GM12878 (cell line): ENCODE measurements at regions not wholly inside any gene's neighbourhood (a gene's known extent, or its start where the extent isn't known, plus 50 kb on each side); places are given as distances from the start of the nearest gene placed in this dataset.

ENCODE experiments used
- ATAC-seq: fragments of 200-7000 bp; cut with Tn5 transposase; 3 replicates; pipeline ENCODE4 v1.9.1; 2020; ENCODE audit warnings: mild to moderate bottlenecking, moderate library complexity
- BruUV-seq: library from RNA; stranded (reverse); fragments of 400-500 nt; replicated peaks from 2 replicates; lab custom pipeline; 2021; lab: Mats Ljungman, UMichigan
- CTCF ChIA-PET: fragments of 300-600 bp; sonication (Branson Sonifier 250); formaldehyde crosslinking; extraction: SDS; loops from one replicate; lab custom pipeline; 2021; ENCODE audit warnings: inconsistent platforms; lab: Yijun Ruan, JAX
- POLR2A ChIA-PET: fragments of 350-600 bp; formaldehyde crosslinking; extraction: SDS; loops from one replicate; lab custom pipeline; 2021; ENCODE audit warnings: inconsistent platforms; lab: Charles Lee
- RAD21 ChIA-PET: fragments of 300-600 bp; sonication (Branson Sonifier 250); formaldehyde crosslinking; loops from one replicate; lab custom pipeline; 2023; ENCODE audit warnings: antibody characterized with exemption; ENCODE audit not compliant: unreplicated experiment; lab: Charles Lee
- SMC1A ChIA-PET: fragments of 300-600 bp; sonication (Branson Sonifier 250); formaldehyde crosslinking; loops from one replicate; lab custom pipeline; 2023; ENCODE audit not compliant: unreplicated experiment, uncharacterized antibody; lab: Charles Lee
- DNase-seq: peaks from one replicate; pipeline ENCODE4 v3.0.0-alpha.2; 2011; ENCODE audit warnings: low read depth, low spot score
- FAIRE-seq: peaks from 3 replicates; lab custom pipeline; 2011; peaks lifted over from hg19 to GRCh38; lab: Jason Lieb, UNC
- H2AFZ ChIP-seq: 2 replicates; pipeline ENCODE4 v1.6.0; 2011; ENCODE audit warnings: low read depth, low read length, control low read depth; ENCODE audit not compliant: control insufficient read depth
- H3K27ac ChIP-seq: 2 replicates; pipeline ENCODE4 v1.5.1; 2011; ENCODE audit warnings: control low read depth; ENCODE audit not compliant: control insufficient read depth, insufficient read depth
- H3K27me3 ChIP-seq, 2 experiments: replicated peaks in 1 of 2; 2 replicates each; pipeline versions ENCODE4 v1.6.0 to v1.6.1; 2011; ENCODE audit warnings: low read length in 1 of 2; ENCODE audit not compliant: control insufficient read depth in 2 of 2, insufficient read depth in 2 of 2
- H3K36me3 ChIP-seq, 2 experiments: 2 replicates each; pipeline ENCODE4 v1.5.1; 2011; ENCODE audit warnings: low read length in 1 of 2; ENCODE audit not compliant: control insufficient read depth in 2 of 2, insufficient read depth in 2 of 2
- H3K4me1 ChIP-seq: 2 replicates; pipeline ENCODE4 v1.6.1; 2011; ENCODE audit warnings: mild to moderate bottlenecking, low read length, moderate library complexity, mixed read lengths; ENCODE audit not compliant: control insufficient read depth, insufficient read depth
- H3K4me2 ChIP-seq: 2 replicates; pipeline ENCODE4 v1.6.0; 2011; ENCODE audit warnings: control low read depth; ENCODE audit not compliant: control insufficient read depth, insufficient read depth
- H3K4me3 ChIP-seq: fragments of 200-600 bp; sonication (generic); 2 replicates; pipeline ENCODE4 v1.5.1; 2016
- H3K79me2 ChIP-seq: 2 replicates; pipeline ENCODE4 v1.6.0; 2011; ENCODE audit warnings: low read length; ENCODE audit not compliant: control insufficient read depth, insufficient read depth
- H3K9ac ChIP-seq: 2 replicates; pipeline ENCODE4 v1.8.0; 2011; ENCODE audit warnings: low read length, control low read depth, mixed read lengths; ENCODE audit not compliant: control insufficient read depth, insufficient read depth
- H3K9me3 ChIP-seq: replicated peaks from 3 replicates; pipeline ENCODE4 v1.5.1; 2011; ENCODE audit warnings: mild to moderate bottlenecking, low read length; ENCODE audit not compliant: control insufficient read depth, insufficient read depth
- H4K20me1 ChIP-seq: 2 replicates; pipeline ENCODE4 v1.6.0; 2011; ENCODE audit not compliant: control insufficient read depth, insufficient read depth
- CHD2 ChIP-seq: IDR thresholded peaks from 2 replicates; pipeline ENCODE4 v1.6.1; 2011; ENCODE audit warnings: low read depth, low read length, improper control_type of control experiment, borderline replicate concordance
- EZH2 ChIP-seq: IDR thresholded peaks from 2 replicates; pipeline ENCODE4 v1.6.1; 2012; ENCODE audit warnings: low read depth, mild to moderate bottlenecking, control low read depth, inconsistent platforms, low read length, borderline replicate concordance; ENCODE audit not compliant: control insufficient read depth
- FOXK2 ChIP-seq: fragments of 450-650 bp; IDR thresholded peaks from 2 replicates; pipeline ENCODE4 v1.6.1; 2017; ENCODE audit warnings: mild to moderate bottlenecking, moderate library complexity
- HDGF ChIP-seq: fragments of 450-650 bp; IDR thresholded peaks from 2 replicates; pipeline ENCODE4 v1.6.1; 2016; ENCODE audit warnings: antibody characterized with exemption
- IKZF2 ChIP-seq, 2 experiments: fragments of 450-650 bp; IDR thresholded peaks; 2 replicates each; pipeline ENCODE4 v1.6.1; 2017; ENCODE audit warnings: mild to moderate bottlenecking in 2 of 2, moderate library complexity in 2 of 2
- NR2F1 ChIP-seq: fragments of 450-650 bp; conservative IDR thresholded peaks from 2 replicates; pipeline ENCODE4 v1.6.1; 2017; ENCODE audit warnings: mild to moderate bottlenecking
- POU2F2 ChIP-seq: IDR thresholded peaks from 3 replicates; pipeline ENCODE4 v1.6.1; 2011; ENCODE audit warnings: low read depth, mild to moderate bottlenecking, low read length, borderline replicate concordance
- SMAD5 ChIP-seq: IDR thresholded peaks from 2 replicates; pipeline ENCODE4 v1.6.1; 2016; ENCODE audit warnings: antibody characterized with exemption, low read depth
- SMARCA5 ChIP-seq: fragments of 450-650 bp; IDR thresholded peaks from 2 replicates; pipeline ENCODE4 v1.6.1; 2017; ENCODE audit warnings: mild to moderate bottlenecking
- SREBF2 ChIP-seq: IDR thresholded peaks from 2 replicates; pipeline ENCODE4 v1.6.1; 2012; ENCODE audit warnings: mild to moderate bottlenecking, low read length
- TCF3 ChIP-seq: IDR thresholded peaks from 2 replicates; pipeline ENCODE4 v1.6.1; 2012; ENCODE audit warnings: low read depth, mild to moderate bottlenecking, low read length, borderline replicate concordance; ENCODE audit not compliant: insufficient read depth
- ZNF274 ChIP-seq: IDR thresholded peaks from one replicate; pipeline ENCODE4 v1.8.0; 2011; ENCODE audit not compliant: insufficient read length, insufficient read depth
- WGBS: methylation state at CpG from one replicate; pipeline ENCODE4 v1.1.6; 2016; ENCODE audit warnings: low lambda C conversion rate; ENCODE audit not compliant: insufficient replicate concordance, insufficient coverage; ENCODE audit errors: missing lambda C conversion rate; 5-methylcytosine and 5-hydroxymethylcytosine counted together
- in situ Hi-C: fragments of 300-500 bp; cut with MboI; formaldehyde crosslinking; loops from 9 replicates; pipeline ENCODE4 v1.14.3; 2018; ENCODE audit warnings: mixed read lengths
- intact Hi-C: fragments of 100-400 bp; cut with micrococcal nuclease; formaldehyde crosslinking; loops from one replicate; pipeline ENCODE4 v1.14.2; 2022; ENCODE audit not compliant: unreplicated experiment
- TF ChIP-seq, protein P1 (sequence below): IDR thresholded peaks from 2 replicates; pipeline ENCODE4 v1.6.1; 2012; ENCODE audit warnings: improper control_type of control experiment, low read depth, low read length; ENCODE audit not compliant: insufficient replicate concordance
- TF ChIP-seq, protein P2 (sequence below): fragments of 450-650 bp; conservative IDR thresholded peaks from 2 replicates; pipeline ENCODE4 v1.6.1; 2017; ENCODE audit warnings: mild to moderate bottlenecking, moderate library complexity

DNA sequence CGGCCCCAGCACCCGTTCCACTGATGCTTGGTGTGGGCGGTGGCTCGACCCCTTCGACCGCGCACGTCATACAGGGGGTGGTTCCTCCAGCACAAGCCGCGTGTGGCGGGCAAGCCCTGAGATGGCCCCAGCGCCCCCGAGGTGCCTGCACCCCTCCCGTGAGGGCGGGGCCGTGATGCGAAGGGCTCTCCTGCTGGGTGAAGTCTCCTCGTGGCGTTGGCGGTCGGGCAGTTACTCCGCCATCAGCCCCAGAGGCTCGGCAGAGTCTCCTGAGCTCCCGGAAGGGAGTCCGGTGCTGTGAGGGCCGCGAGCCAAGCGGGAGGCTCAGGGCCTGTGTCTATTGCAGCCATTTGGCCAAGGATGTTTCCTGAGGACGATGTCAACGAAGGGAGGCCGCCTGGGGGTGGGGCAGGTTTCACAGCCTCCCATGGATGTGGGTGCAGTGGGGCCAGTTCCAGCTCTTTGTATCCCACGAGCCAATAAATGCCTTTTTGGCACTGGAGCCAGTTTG is 78.1 kb upstream of the GALNT9 start (continued):
- TF ChIP-seq, protein P1, sequence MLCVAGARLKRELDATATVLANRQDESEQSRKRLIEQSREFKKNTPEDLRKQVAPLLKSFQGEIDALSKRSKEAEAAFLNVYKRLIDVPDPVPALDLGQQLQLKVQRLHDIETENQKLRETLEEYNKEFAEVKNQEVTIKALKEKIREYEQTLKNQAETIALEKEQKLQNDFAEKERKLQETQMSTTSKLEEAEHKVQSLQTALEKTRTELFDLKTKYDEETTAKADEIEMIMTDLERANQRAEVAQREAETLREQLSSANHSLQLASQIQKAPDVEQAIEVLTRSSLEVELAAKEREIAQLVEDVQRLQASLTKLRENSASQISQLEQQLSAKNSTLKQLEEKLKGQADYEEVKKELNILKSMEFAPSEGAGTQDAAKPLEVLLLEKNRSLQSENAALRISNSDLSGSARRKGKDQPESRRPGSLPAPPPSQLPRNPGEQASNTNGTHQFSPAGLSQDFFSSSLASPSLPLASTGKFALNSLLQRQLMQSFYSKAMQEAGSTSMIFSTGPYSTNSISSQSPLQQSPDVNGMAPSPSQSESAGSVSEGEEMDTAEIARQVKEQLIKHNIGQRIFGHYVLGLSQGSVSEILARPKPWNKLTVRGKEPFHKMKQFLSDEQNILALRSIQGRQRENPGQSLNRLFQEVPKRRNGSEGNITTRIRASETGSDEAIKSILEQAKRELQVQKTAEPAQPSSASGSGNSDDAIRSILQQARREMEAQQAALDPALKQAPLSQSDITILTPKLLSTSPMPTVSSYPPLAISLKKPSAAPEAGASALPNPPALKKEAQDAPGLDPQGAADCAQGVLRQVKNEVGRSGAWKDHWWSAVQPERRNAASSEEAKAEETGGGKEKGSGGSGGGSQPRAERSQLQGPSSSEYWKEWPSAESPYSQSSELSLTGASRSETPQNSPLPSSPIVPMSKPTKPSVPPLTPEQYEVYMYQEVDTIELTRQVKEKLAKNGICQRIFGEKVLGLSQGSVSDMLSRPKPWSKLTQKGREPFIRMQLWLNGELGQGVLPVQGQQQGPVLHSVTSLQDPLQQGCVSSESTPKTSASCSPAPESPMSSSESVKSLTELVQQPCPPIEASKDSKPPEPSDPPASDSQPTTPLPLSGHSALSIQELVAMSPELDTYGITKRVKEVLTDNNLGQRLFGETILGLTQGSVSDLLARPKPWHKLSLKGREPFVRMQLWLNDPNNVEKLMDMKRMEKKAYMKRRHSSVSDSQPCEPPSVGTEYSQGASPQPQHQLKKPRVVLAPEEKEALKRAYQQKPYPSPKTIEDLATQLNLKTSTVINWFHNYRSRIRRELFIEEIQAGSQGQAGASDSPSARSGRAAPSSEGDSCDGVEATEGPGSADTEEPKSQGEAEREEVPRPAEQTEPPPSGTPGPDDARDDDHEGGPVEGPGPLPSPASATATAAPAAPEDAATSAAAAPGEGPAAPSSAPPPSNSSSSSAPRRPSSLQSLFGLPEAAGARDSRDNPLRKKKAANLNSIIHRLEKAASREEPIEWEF: no peak

DNA sequence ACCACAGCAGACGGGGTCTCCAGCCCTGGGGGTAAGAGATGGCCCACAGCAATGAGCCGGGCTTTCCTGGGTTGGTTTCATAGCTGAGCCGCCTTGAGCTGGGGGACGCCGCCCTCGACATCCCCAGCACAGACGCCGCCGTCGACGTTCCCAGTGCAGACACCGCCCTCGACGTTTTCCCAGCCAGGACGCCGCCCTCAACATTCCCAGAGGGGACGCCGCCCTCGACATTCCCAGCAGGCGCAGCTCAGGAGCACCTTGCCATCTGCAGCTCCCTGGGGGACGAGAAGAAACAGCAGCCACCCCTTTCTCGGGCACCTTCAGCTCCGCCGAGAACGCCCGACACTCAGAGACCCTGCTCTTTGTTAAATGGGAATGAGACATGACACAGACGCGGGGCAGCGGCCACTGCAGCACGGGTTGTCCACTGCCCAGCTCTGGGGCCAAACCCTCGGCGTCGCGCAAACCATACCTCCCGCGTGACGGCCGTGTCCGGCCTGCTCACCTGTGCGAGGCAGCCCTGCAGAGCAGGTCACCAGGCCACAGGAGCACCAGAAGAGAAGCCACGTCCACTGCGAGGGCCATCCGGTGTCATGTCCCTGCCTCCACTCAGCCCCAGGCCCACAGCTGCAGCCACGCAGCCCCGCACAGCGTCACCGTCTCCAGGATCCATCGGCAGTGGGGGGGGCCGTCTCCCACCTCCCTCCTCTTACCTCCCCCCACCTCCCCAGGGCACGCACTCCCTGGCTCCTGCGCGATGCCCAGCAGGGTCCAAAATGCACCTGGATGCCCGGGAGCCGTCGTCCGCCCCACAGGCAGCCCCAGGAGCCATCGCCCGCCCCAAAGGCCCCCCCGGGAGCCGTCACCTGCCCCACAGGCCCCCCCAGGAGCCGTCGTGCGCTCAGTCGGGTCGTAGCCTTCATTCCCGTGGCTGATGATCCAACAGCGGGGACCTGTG is 77.4 kb upstream of the GALNT9 start:
- no peak for ATAC-seq
- H3K27me3 ChIP-seq: no peaks in the 10 kb centered on the region
- in situ Hi-C loops: no loop called here
- intact Hi-C loops: no loop called here
- no peak for DNase-seq
- POLR2A ChIA-PET: no interaction called here
- H3K4me1 ChIP-seq: no peaks in the 10 kb centered on the region
- H3K4me2 ChIP-seq: no peak overlapping the region
- H3K9me3 ChIP-seq: no peaks in the 10 kb centered on the region
- no peak overlapping the region for H3K27ac ChIP-seq
- FAIRE-seq: no peak
- no peaks in the 10 kb centered on the region for H3K79me2 ChIP-seq
- RAD21 ChIA-PET: no interaction called here
- SMC1A ChIA-PET: no interaction called here
- no peaks in the 10 kb centered on the region for H4K20me1 ChIP-seq
- no TSS peak for BruUV-seq
- H3K4me3 ChIP-seq: no peak overlapping the region
- CTCF ChIA-PET: no interaction called here
- WGBS: 61% methylated on average over 63 of the region's 67 CpGs
- TF ChIP-seq SREBF2: no peak
- TF ChIP-seq FOXK2: no peak
- TF ChIP-seq CHD2: no peak
- TF ChIP-seq TCF3: no peak
- no peak for TF ChIP-seq SMARCA5
- TF ChIP-seq EZH2: no peak
- TF ChIP-seq IKZF2 (IDR thresholded peaks at IDR 0.05): no peak
- no peak for TF ChIP-seq SMAD5
- no peak for TF ChIP-seq HDGF
- no peak for TF ChIP-seq POU2F2
- TF ChIP-seq ZNF274: no peak
- TF ChIP-seq NR2F1: no peak
- TF ChIP-seq, protein P2, sequence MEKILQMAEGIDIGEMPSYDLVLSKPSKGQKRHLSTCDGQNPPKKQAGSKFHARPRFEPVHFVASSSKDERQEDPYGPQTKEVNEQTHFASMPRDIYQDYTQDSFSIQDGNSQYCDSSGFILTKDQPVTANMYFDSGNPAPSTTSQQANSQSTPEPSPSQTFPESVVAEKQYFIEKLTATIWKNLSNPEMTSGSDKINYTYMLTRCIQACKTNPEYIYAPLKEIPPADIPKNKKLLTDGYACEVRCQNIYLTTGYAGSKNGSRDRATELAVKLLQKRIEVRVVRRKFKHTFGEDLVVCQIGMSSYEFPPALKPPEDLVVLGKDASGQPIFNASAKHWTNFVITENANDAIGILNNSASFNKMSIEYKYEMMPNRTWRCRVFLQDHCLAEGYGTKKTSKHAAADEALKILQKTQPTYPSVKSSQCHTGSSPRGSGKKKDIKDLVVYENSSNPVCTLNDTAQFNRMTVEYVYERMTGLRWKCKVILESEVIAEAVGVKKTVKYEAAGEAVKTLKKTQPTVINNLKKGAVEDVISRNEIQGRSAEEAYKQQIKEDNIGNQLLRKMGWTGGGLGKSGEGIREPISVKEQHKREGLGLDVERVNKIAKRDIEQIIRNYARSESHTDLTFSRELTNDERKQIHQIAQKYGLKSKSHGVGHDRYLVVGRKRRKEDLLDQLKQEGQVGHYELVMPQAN: no peak
- no peaks in the 10 kb centered on the region for H3K36me3 ChIP-seq
- no peak overlapping the region for H3K9ac ChIP-seq
- no peak overlapping the region for H2AFZ ChIP-seq
